Psoas muscle (tissue), 7 donors: ENCODE measurements at regions not wholly inside any gene's neighbourhood (a gene's known extent, or its start where the extent isn't known, plus 50 kb on each side); places are given as distances from the start of the nearest gene placed in this dataset.

ENCODE experiments used
- ATAC-seq, 4 donors: fragments of 200-7000 bp; cut with Tn5 transposase; one replicate each; pipeline ENCODE4 v1.9.1; 2020; ENCODE audit warnings: moderate library complexity in 3 of 4, mild to moderate bottlenecking in 2 of 4
- DNase-seq, 2 donors: peaks; one replicate each; pipeline ENCODE4 v3.0.0-alpha.2; 2020
- H3K27ac ChIP-seq: fragments of 200-600 bp; one replicate; pipeline ENCODE4 v1.8.0; 2022
- H3K27me3 ChIP-seq, 3 donors: fragments of 200-600 bp in 1 of 3; one replicate each; pipeline versions ENCODE4 v1.6.1 to v1.8.0; 2013 to 2022; ENCODE audit warnings: low read length in 2 of 3, mild to moderate bottlenecking in 2 of 3, moderate library complexity in 1 of 3; ENCODE audit not compliant: insufficient read depth in 3 of 3
- H3K36me3 ChIP-seq, 2 donors: fragments of 200-600 bp in 1 of 2; one replicate each; pipeline versions ENCODE4 v1.6.1 to v1.8.0; 2013 to 2022; ENCODE audit warnings: low read depth in 1 of 2, mild to moderate bottlenecking in 1 of 2, moderate library complexity in 1 of 2; ENCODE audit not compliant: insufficient read depth in 1 of 2
- H3K4me1 ChIP-seq: fragments of 200-600 bp; one replicate; pipeline ENCODE4 v1.8.0; 2022
- H3K4me3 ChIP-seq: fragments of 200-600 bp; one replicate; pipeline ENCODE4 v1.8.0; 2022; ENCODE audit warnings: mild to moderate bottlenecking
- H3K9me3 ChIP-seq: fragments of 200-600 bp; one replicate; pipeline ENCODE4 v1.8.0; 2022
- CTCF ChIP-seq: fragments of 200-600 bp; IDR thresholded peaks from one replicate; pipeline ENCODE4 v1.8.0; 2022; ENCODE audit warnings: antibody characterized with exemption
- WGBS, 3 donors: extraction: QIAGEN DNeasy Blood & Tissue Kit; methylation state at CpG; one replicate each; pipeline versions ENCODE4 v1.1.6 to v1.1.7; 2013; 5-methylcytosine and 5-hydroxymethylcytosine counted together
- intact Hi-C, 2 donors: fragments of 100-400 bp; cut with DNase I; formaldehyde crosslinking; loops; one replicate each; pipeline versions ENCODE4 v1.11.0 to v1.14.2; 2022
- donor health status: healthy with polysubstance abuse.
- donor health status: DM: no; HTN: no; CAD: no; lungs with moderate emphysema.
- donor health status: Bipolar disorder and iron deficiency.
- donor health status: healthy.
- donor health status: DM: yes; HTN: yes; CAD: no.
- donor health status: DM: no; HTN: no; CAD: no.
- donor health status: DM: yes; HTN: yes; CAD: no.

GRCh38 chr17:71379512-71379911 lies 741.3 kb upstream of the SOX9 start:
- no peaks in the 10 kb centered on the region for H3K9me3 ChIP-seq
- H3K4me3 ChIP-seq = no peak overlapping the region
- no peak for ATAC-seq
- no peaks in the 10 kb centered on the region for H3K4me1 ChIP-seq
- intact Hi-C loops = no loop called here
- no peak overlapping the region for H3K27ac ChIP-seq
- no peaks in the 10 kb centered on the region for H3K27me3 ChIP-seq
- DNase-seq = no peak
- TF ChIP-seq CTCF = no peak
- no peaks in the 10 kb centered on the region for H3K36me3 ChIP-seq

- H3K4me3 ChIP-seq = no peak overlapping the region
- no peaks in the 10 kb centered on the region for H3K9me3 ChIP-seq
- intact Hi-C loops = no loop called here
Observed at GRCh38 chr17:71380535-71380934, 740.3 kb upstream of the SOX9 start.

GRCh38 chr17:71380936-71381335 lies 739.9 kb upstream of the SOX9 start:
- no peak overlapping the region for H3K27ac ChIP-seq
- 74 to 77% (median 76%) methylated on average over 2 of the region's 2 CpGs for whole genome bisulfite sequencing, 3 donors
- H3K27me3 ChIP-seq = no peaks in the 10 kb centered on the region
- ATAC-seq (no peak), DNase-seq (no peak)
- no peaks in the 10 kb centered on the region for H3K4me1 ChIP-seq
- intact Hi-C loops = no loop called here
- no peak for TF ChIP-seq CTCF
- no peak overlapping the region for H3K4me3 ChIP-seq
- no peaks in the 10 kb centered on the region for H3K36me3 ChIP-seq
- H3K9me3 ChIP-seq = no peaks in the 10 kb centered on the region

More at GRCh38 chr17:71380535-71380934, 740.3 kb upstream of the SOX9 start:
- Histone ChIP-seq H3K36me3 (no peaks in the 10 kb centered on the region), H3K27me3 (no peaks in the 10 kb centered on the region), H3K27ac (no peak overlapping the region), H3K4me1 (no peaks in the 10 kb centered on the region)
- no peak for ATAC-seq
- no peak for DNase-seq
- 85 to 87% (median 86%) methylated on average over 3 of the region's 3 CpGs for WGBS, 3 donors
- no peak for TF ChIP-seq CTCF

GRCh38 chr17:71383091-71383490 lies 737.7 kb upstream of the SOX9 start:
- intact Hi-C loops = no loop called here

More at GRCh38 chr17:71383091-71383490, 737.7 kb upstream of the SOX9 start:
- TF ChIP-seq CTCF = no peak
- no peak for ATAC-seq
- no peaks in the 10 kb centered on the region for H3K4me1 ChIP-seq
- 72 to 83% (median 72%) methylated on average over 2 of the region's 2 CpGs for WGBS, 3 donors
- no peak for DNase-seq
- H3K4me3 ChIP-seq = no peak overlapping the region
- H3K27me3 ChIP-seq = no peaks in the 10 kb centered on the region
- H3K36me3 ChIP-seq = no peaks in the 10 kb centered on the region
- no peaks in the 10 kb centered on the region for H3K9me3 ChIP-seq
- no peak overlapping the region for H3K27ac ChIP-seq
